IMR-90 (cell line): ENCODE measurements at regions not wholly inside any gene's neighbourhood (a gene's known extent, or its start where the extent isn't known, plus 50 kb on each side); places are given as distances from the start of the nearest gene placed in this dataset.
A peak's percentile ranks its signal among the peaks of the same experiment; 100 is the strongest.

Source experiments
- ATAC-seq: fragments of 200-7000 bp; cut with Tn5 transposase; 2 replicates; pipeline ENCODE4 v1.9.1; 2020; ENCODE audit warnings: low read depth, mild to moderate bottlenecking, moderate library complexity
- BruUV-seq: library from RNA; stranded (reverse); fragments of 400-500 nt; replicated peaks from 2 replicates; lab custom pipeline; 2021; lab: Mats Ljungman, UMichigan
- CTCF ChIA-PET: fragments of 300-600 bp; formaldehyde crosslinking; extraction: SDS; loops from one replicate; lab custom pipeline; 2021; ENCODE audit warnings: antibody characterized with exemption; lab: Yijun Ruan, JAX
- POLR2A ChIA-PET: fragments of 300-600 bp; sonication (Branson Sonifier 250); formaldehyde crosslinking; loops from one replicate; lab custom pipeline; 2022; ENCODE audit warnings: antibody characterized with exemption; ENCODE audit not compliant: unreplicated experiment; lab: Charles Lee
- DNase-seq: peaks from one replicate; pipeline ENCODE4 v3.0.0; 2013
- H2AFZ ChIP-seq: replicated peaks from 2 replicates; pipeline ENCODE3; 2013; ENCODE audit warnings: low read length, mild to moderate bottlenecking; ENCODE audit not compliant: poor library complexity
- H2AK5ac ChIP-seq: 2 replicates; pipeline ENCODE4 v1.6.1; 2013; ENCODE audit warnings: low read depth, low read length, inconsistent platforms
- H2AK9ac ChIP-seq: replicated peaks from 2 replicates; pipeline ENCODE3; 2013; ENCODE audit warnings: mild to moderate bottlenecking, low read depth, low read length, moderate library complexity; ENCODE audit not compliant: poor library complexity
- H2BK120ac ChIP-seq: 2 replicates; pipeline ENCODE4 v1.6.1; 2013; ENCODE audit warnings: low read depth, low read length, inconsistent platforms
- H2BK15ac ChIP-seq: 3 replicates; pipeline ENCODE4 v1.6.1; 2013; ENCODE audit warnings: low read depth, low read length, inconsistent platforms
- H2BK20ac ChIP-seq: 2 replicates; pipeline ENCODE4 v1.6.1; 2013; ENCODE audit warnings: low read depth, mild to moderate bottlenecking, inconsistent platforms, low read length, moderate library complexity
- H2BK5ac ChIP-seq: 2 replicates; pipeline ENCODE4 v1.6.1; 2013; ENCODE audit warnings: mild to moderate bottlenecking, low read depth, low read length, inconsistent platforms; ENCODE audit not compliant: poor library complexity, severe bottlenecking
- H3K14ac ChIP-seq: replicated peaks from 2 replicates; pipeline ENCODE4 v1.6.1; 2013; ENCODE audit warnings: low read depth, low read length, inconsistent platforms
- H3K18ac ChIP-seq: 2 replicates; pipeline ENCODE4 v1.6.1; 2013; ENCODE audit warnings: low read depth, low read length, control low read depth
- H3K23ac ChIP-seq: 2 replicates; pipeline ENCODE4 v1.6.1; 2013; ENCODE audit warnings: low read depth, low read length, inconsistent platforms
- H3K27ac ChIP-seq: 2 replicates; pipeline ENCODE4 v1.5.1; 2013; ENCODE audit warnings: mild to moderate bottlenecking, control low read depth, low read length; ENCODE audit not compliant: insufficient read depth
- H3K27me3 ChIP-seq: 2 replicates; pipeline ENCODE4 v1.6.1; 2013; ENCODE audit warnings: low read length; ENCODE audit not compliant: control insufficient read depth, insufficient read depth
- H3K36me3 ChIP-seq: 2 replicates; pipeline ENCODE4 v1.6.1; 2013; ENCODE audit warnings: low read length, mixed read lengths; ENCODE audit not compliant: control insufficient read depth, insufficient read depth
- H3K4ac ChIP-seq: 2 replicates; pipeline ENCODE4 v1.6.1; 2013; ENCODE audit warnings: low read depth, low read length, inconsistent platforms
- H3K4me1 ChIP-seq: 2 replicates; pipeline ENCODE4 v1.6.1; 2013; ENCODE audit warnings: low read length, mixed read lengths; ENCODE audit not compliant: control insufficient read depth, insufficient read depth
- H3K4me2 ChIP-seq: 2 replicates; pipeline ENCODE4 v1.6.1; 2013; ENCODE audit warnings: low read depth, mild to moderate bottlenecking, control low read depth, low read length, moderate library complexity
- H3K4me3 ChIP-seq: 2 replicates; pipeline ENCODE4 v1.5.1; 2013; ENCODE audit warnings: low read depth, mild to moderate bottlenecking, control low read depth, low read length, moderate library complexity; ENCODE audit not compliant: insufficient read depth
- H3K56ac ChIP-seq: 2 replicates; pipeline ENCODE4 v1.6.1; 2013; ENCODE audit warnings: low read length, inconsistent platforms; ENCODE audit not compliant: insufficient read depth; ENCODE audit errors: extremely low read depth
- H3K79me1 ChIP-seq, 2 experiments: 2 replicates each; pipeline ENCODE4 v1.6.1; 2013; ENCODE audit warnings: low read length in 2 of 2, inconsistent platforms in 1 of 2, low read depth in 1 of 2
- H3K9ac ChIP-seq: 2 replicates; pipeline ENCODE4 v1.6.1; 2013; ENCODE audit warnings: low read depth, low read length, control low read depth
- H3K9me1 ChIP-seq: 2 replicates; pipeline ENCODE4 v1.6.1; 2013; ENCODE audit warnings: low read length, inconsistent platforms; ENCODE audit not compliant: insufficient read depth
- H3K9me3 ChIP-seq: 2 replicates; pipeline ENCODE4 v1.6.1; 2013; ENCODE audit warnings: low read length; ENCODE audit not compliant: control insufficient read depth, insufficient read depth
- H4K20me1 ChIP-seq: 2 replicates; pipeline ENCODE4 v1.6.1; 2013; ENCODE audit warnings: low read length, inconsistent platforms; ENCODE audit not compliant: insufficient read depth
- H4K5ac ChIP-seq: 2 replicates; pipeline ENCODE4 v1.6.1; 2013; ENCODE audit warnings: mild to moderate bottlenecking, low read depth, low read length, control low read depth
- H4K8ac ChIP-seq, 2 experiments: 2 replicates each; pipeline ENCODE4 v1.6.1; 2013; ENCODE audit warnings: low read depth in 2 of 2, low read length in 2 of 2, control low read depth in 1 of 2, inconsistent platforms in 1 of 2
- H4K91ac ChIP-seq: 2 replicates; pipeline ENCODE4 v1.6.1; 2013; ENCODE audit warnings: low read depth, low read length, inconsistent platforms; ENCODE audit not compliant: insufficient read depth
- BHLHE40 ChIP-seq: fragments of 150-350 bp; IDR thresholded peaks from 2 replicates; pipeline ENCODE4 v1.6.1; 2016; ENCODE audit warnings: mild to moderate bottlenecking, low read depth, low read length
- CEBPB ChIP-seq: IDR thresholded peaks from 2 replicates; pipeline ENCODE4 v1.6.1; 2012; ENCODE audit warnings: low read depth, low read length, improper control_type of control experiment
- WGBS, 2 experiments: methylation state at CpG; one replicate each; pipeline versions ENCODE4 v1.1.5 to v1.1.7; 2013; ENCODE audit warnings: missing lambda C conversion rate in 2 of 2; ENCODE audit not compliant: insufficient read length in 1 of 2; ENCODE audit errors: extremely low coverage in 2 of 2; 5-methylcytosine and 5-hydroxymethylcytosine counted together
- dilution Hi-C: fragments of 300-500 bp; cut with HindIII; formaldehyde crosslinking; loops from one replicate; pipeline ENCODE4 v1.14.3; 2018; ENCODE audit warnings: low sequenced_read_pairs; ENCODE audit not compliant: unreplicated experiment
- in situ Hi-C: fragments of 300-500 bp; cut with MboI; formaldehyde crosslinking; loops from 3 replicates; pipeline ENCODE4 v1.14.3; 2019; ENCODE audit warnings: low sequenced_read_pairs, inconsistent platforms, mixed read lengths
- intact Hi-C: fragments of 100-400 bp; cut with micrococcal nuclease; formaldehyde crosslinking; loops from 2 replicates; pipeline ENCODE4 v1.10.0; 2022

DNA sequence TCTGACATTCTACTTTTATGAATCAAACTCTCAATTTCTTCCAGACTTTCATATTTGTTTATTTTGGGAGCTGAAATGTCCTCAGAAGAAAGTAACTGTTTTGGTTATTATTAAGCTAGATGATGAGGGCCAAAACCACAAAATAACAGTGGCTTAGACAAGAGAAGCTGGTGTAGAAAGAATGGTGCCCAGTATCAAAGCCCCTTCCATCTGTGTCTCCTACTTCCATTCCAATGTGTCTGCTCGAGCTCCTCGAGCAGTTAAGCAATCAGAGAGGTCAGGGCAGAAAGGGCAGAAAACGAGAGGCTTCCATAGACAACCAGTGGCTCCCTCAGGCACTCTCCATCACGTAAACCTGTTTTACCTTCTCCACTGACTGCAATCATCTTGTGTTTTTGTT, 59.7 kb upstream of the MAGI1 start:
- Histone ChIP-seq H3K4me3 (no peak overlapping the region), H3K27ac (peak overlapping the region; percentile 13; the same call in 1 of the 2 replicates), H2AFZ (no peak overlapping the region), H3K9ac (no peak overlapping the region), H3K4me2 (peak overlapping the region; percentile 70; the same call in 1 of the 2 replicates), H3K18ac (peak overlapping the region; percentile 87; the same call in 1 of the 2 replicates), H2AK9ac (no peak overlapping the region), H2BK5ac (peak overlapping the region; percentile 33), H4K91ac (peak overlapping the region; percentile 78), H2AK5ac (peak overlapping the region; percentile 35; the same call in 1 of the 2 replicates), H3K9me3 (peaks cover 7% of the 10 kb centered on the region), H3K4me1 (peaks cover 7% of the 10 kb centered on the region), H4K20me1 (no peaks in the 10 kb centered on the region), H3K56ac (no peak overlapping the region), H3K23ac (peak overlapping the region; percentile 10; the same call in 1 of the 2 replicates), H2BK20ac (peak overlapping the region; percentile 30), H4K8ac (peak overlapping the region; percentile 33 to 51; a peak in 3 of 4 replicates), H2BK15ac (peak overlapping the region; percentile 29; the same call in 1 of the 3 replicates), H3K79me1 (no peaks in the 10 kb centered on the region), H3K14ac (peak overlapping the region; percentile 1), H3K4ac (peak overlapping the region; percentile 53), H4K5ac (peak overlapping the region; percentile 61; the same call in 1 of the 2 replicates), H3K27me3 (no peaks in the 10 kb centered on the region), H2BK120ac (peak overlapping the region; percentile 27), H3K9me1 (peaks cover 6% of the 10 kb centered on the region), H3K36me3 (no peaks in the 10 kb centered on the region)
- dilution Hi-C loops (no loop called here), in situ Hi-C loops (no loop called here), intact Hi-C loops (no loop called here)
- ChIA-PET POLR2A (interaction anchor here (1.1 kb wide), 1 partner anchor 60 kb away, joined by 3 read pairs; no protein-coding TSS in a partner anchor), CTCF (interaction anchor here (0.7 kb wide), 1 partner anchor 29 kb away, joined by 3 read pairs; no protein-coding TSS in a partner anchor)
- ATAC-seq (peak; percentile 93), DNase-seq (peak; percentile 80)
- no TSS peak for BruUV-seq
- 0% methylated on average over 1 of the region's 4 CpGs; no CpG with 5 or more reads in 1 of the 2 experiments for WGBS, 2 experiments
- TF ChIP-seq BHLHE40 (no peak), CEBPB (peak; percentile 87)
